Vagina (tissue), 2 donors: ENCODE measurements at regions not wholly inside any gene's neighbourhood (a gene's known extent, or its start where the extent isn't known, plus 50 kb on each side); places are given as distances from the start of the nearest gene placed in this dataset.

ENCODE experiments used
- CTCF ChIP-seq, 3 experiments: fragments of 450-650 bp in 2 of 3; fragments of 200-600 bp in 1 of 3; sonication (generic) in 1 of 3; IDR thresholded peaks; one replicate each; pipeline ENCODE4 v1.5.1; 2017 to 2019; ENCODE audit warnings: antibody characterized with exemption in 3 of 3, mild to moderate bottlenecking in 2 of 3, moderate library complexity in 2 of 3
- POLR2A ChIP-seq, 2 donors: fragments of 450-650 bp; IDR thresholded peaks; one replicate each; pipeline ENCODE4 v1.6.1; 2017; ENCODE audit warnings: antibody characterized with exemption in 2 of 2, mild to moderate bottlenecking in 2 of 2, moderate library complexity in 2 of 2
- POLR2AphosphoS5 ChIP-seq, 2 donors: sonication (generic); formaldehyde crosslinking; IDR thresholded peaks; one replicate each; pipeline ENCODE4 v1.9.0; 2017; ENCODE audit warnings: antibody characterized with exemption in 2 of 2, mild to moderate bottlenecking in 2 of 2, low read depth in 1 of 2; ENCODE audit not compliant: insufficient read depth in 1 of 2

GRCh38 chr20:52722926-52723688 is 249.1 kb upstream of the TSHZ2 start:
- TF ChIP-seq CTCF (IDR thresholded peaks at IDR 0.05) (no peak), POLR2AphosphoS5 (IDR thresholded peaks at IDR 0.05; ENCODE audit: insufficient read depth in 1 of 2, low read depth in 1 of 2) (no peak), POLR2A (IDR thresholded peaks at IDR 0.05) (no peak)
